HL-60 (cell line): ENCODE measurements at regions not wholly inside any gene's neighbourhood (a gene's known extent, or its start where the extent isn't known, plus 50 kb on each side); places are given as distances from the start of the nearest gene placed in this dataset.
"Not testable (repeated sequence)": the region's sequence is repeated elsewhere in the genome, so short reads cannot be mapped to it uniquely, and the experiment has no call there.

Experiments
- DNase-seq, 2 experiments: peaks; one replicate each; pipeline ENCODE4 v3.0.0-alpha.2; 2010 to 2020; ENCODE audit warnings: low read depth in 1 of 2, low spot score in 1 of 2
- H3K27ac ChIP-seq: fragments of 250-450 bp; sonication (Bioruptor Pico); replicated peaks from 2 replicates; pipeline ENCODE4 v1.5.1; 2020; ENCODE audit warnings: mild to moderate bottlenecking, moderate library complexity
- H3K27me3 ChIP-seq: fragments of 250-450 bp; sonication (Bioruptor Pico); 2 replicates; pipeline ENCODE4 v1.5.1; 2021; ENCODE audit warnings: mild to moderate bottlenecking, moderate library complexity; ENCODE audit not compliant: insufficient read depth, poor library complexity, severe bottlenecking
- H3K4me3 ChIP-seq: replicated peaks from 2 replicates; pipeline ENCODE4 v1.5.1; 2011; ENCODE audit warnings: mild to moderate bottlenecking, control low read depth, low read length; ENCODE audit not compliant: insufficient read depth
- CTCF ChIP-seq: IDR thresholded peaks from one replicate; pipeline ENCODE4 v1.5.1; 2011; ENCODE audit warnings: low read length, control low read depth, inconsistent platforms; ENCODE audit not compliant: insufficient read depth
- GABPA ChIP-seq: IDR thresholded peaks from 2 replicates; pipeline ENCODE4 v1.6.1; 2012; ENCODE audit warnings: low read depth
- POLR2AphosphoS5 ChIP-seq: IDR thresholded peaks from 2 replicates; pipeline ENCODE4 v1.6.1; 2012; ENCODE audit warnings: low read depth
- REST ChIP-seq: IDR thresholded peaks from 2 replicates; pipeline ENCODE4 v1.6.1; 2012; ENCODE audit warnings: low read depth; ENCODE audit not compliant: insufficient replicate concordance
- SPI1 ChIP-seq: IDR thresholded peaks from 2 replicates; pipeline ENCODE4 v1.6.1; 2012; ENCODE audit warnings: low read depth, mild to moderate bottlenecking, borderline replicate concordance

GRCh38 chr15:79572691-79573404, 140.7 kb downstream of the MINAR1 start:
- Histone ChIP-seq H3K27me3 (peaks cover 3% of the 10 kb centered on the region), H3K4me3 (no peak overlapping the region), H3K27ac (no peak overlapping the region)
- TF ChIP-seq POLR2AphosphoS5 (no peak), REST (no peak), SPI1 (no peak), GABPA (no peak), CTCF (no peak)
- no peak for DNase-seq

- not testable (repeated sequence) for DNase-seq, H3K27me3 ChIP-seq, H3K27ac ChIP-seq, H3K4me3 ChIP-seq
Measured at GRCh38 chr15:79574431-79575273, 142.5 kb downstream of the MINAR1 start.

GRCh38 chr15:79582650-79583049, 150.5 kb downstream of the MINAR1 start:
- Histone ChIP-seq H3K4me3 (no peak overlapping the region), H3K27ac (no peak overlapping the region), H3K27me3 (no peaks in the 10 kb centered on the region)
- DNase-seq = no peak
- no peak for TF ChIP-seq CTCF
- TF ChIP-seq REST = no peak

- TF ChIP-seq CTCF (no peak), GABPA (no peak), REST (no peak), POLR2AphosphoS5 (no peak), SPI1 (no peak)
- Histone ChIP-seq H3K27me3 (peaks cover 5% of the 10 kb centered on the region), H3K27ac (no peak overlapping the region), H3K4me3 (no peak overlapping the region)
- no peak for DNase-seq
Measured at GRCh38 chr15:79592126-79592525, 160.0 kb downstream of the MINAR1 start.
